Hepatocyte (in vitro differentiated cells): ENCODE measurements at regions not wholly inside any gene's neighbourhood (a gene's known extent, or its start where the extent isn't known, plus 50 kb on each side); places are given as distances from the start of the nearest gene placed in this dataset.

Experiments
- EZH2 ChIP-seq: fragments of 200-600 bp; sonication (generic); IDR thresholded peaks from 2 replicates; pipeline ENCODE4 v1.6.1; 2016; ENCODE audit warnings: antibody characterized with exemption, mild to moderate bottlenecking, borderline replicate concordance
- EZH2phosphoT487 ChIP-seq: fragments of 200-600 bp; sonication (generic); IDR thresholded peaks from one replicate; pipeline ENCODE4 v1.6.1; 2018; ENCODE audit warnings: antibody characterized with exemption, mild to moderate bottlenecking, low read depth, moderate library complexity; ENCODE audit not compliant: unreplicated experiment, severe bottlenecking
- TF ChIP-seq, protein P1 (sequence below): fragments of 200-600 bp; sonication (generic); IDR thresholded peaks from 2 replicates; pipeline ENCODE4 v1.5.1; 2016; ENCODE audit warnings: antibody characterized with exemption, mild to moderate bottlenecking; ENCODE audit not compliant: poor library complexity

- TF ChIP-seq, protein P1, sequence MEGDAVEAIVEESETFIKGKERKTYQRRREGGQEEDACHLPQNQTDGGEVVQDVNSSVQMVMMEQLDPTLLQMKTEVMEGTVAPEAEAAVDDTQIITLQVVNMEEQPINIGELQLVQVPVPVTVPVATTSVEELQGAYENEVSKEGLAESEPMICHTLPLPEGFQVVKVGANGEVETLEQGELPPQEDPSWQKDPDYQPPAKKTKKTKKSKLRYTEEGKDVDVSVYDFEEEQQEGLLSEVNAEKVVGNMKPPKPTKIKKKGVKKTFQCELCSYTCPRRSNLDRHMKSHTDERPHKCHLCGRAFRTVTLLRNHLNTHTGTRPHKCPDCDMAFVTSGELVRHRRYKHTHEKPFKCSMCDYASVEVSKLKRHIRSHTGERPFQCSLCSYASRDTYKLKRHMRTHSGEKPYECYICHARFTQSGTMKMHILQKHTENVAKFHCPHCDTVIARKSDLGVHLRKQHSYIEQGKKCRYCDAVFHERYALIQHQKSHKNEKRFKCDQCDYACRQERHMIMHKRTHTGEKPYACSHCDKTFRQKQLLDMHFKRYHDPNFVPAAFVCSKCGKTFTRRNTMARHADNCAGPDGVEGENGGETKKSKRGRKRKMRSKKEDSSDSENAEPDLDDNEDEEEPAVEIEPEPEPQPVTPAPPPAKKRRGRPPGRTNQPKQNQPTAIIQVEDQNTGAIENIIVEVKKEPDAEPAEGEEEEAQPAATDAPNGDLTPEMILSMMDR = no peak
- TF ChIP-seq EZH2phosphoT487 (no peak), EZH2 (no peak)
Measured at GRCh38 chr22:48362721-48363404, 1464.8 kb downstream of the BRD1 start.
